ENCODE measurements at regions not wholly inside any gene's neighbourhood (a gene's known extent, or its start where the extent isn't known, plus 50 kb on each side); places are given as distances from the start of the nearest gene placed in this dataset.

GRCh38 chr11:18865261-18865660, 73.7 kb upstream of the PTPN5 start:
- TF ChIP-seq POLR2A (IDR thresholded peaks at IDR 0.05; ENCODE audit: low read length) (no peak), GATA1 (IDR thresholded peaks at IDR 0.05; ENCODE audit: low read depth, low read length) (no peak)

Data from erythroblast (primary cell).